ENCODE measurements at regions not wholly inside any gene's neighbourhood (a gene's known extent, or its start where the extent isn't known, plus 50 kb on each side); places are given as distances from the start of the nearest gene placed in this dataset.

- TF ChIP-seq CTCF (IDR thresholded peaks at IDR 0.05): no peak
- no peak for TF ChIP-seq POLR2A (IDR thresholded peaks at IDR 0.05)
These were observed 237.8 kb upstream of the GAS1 start for GRCh38 chr9:87184956-87185642.

Data from heart left ventricle (tissue), 13 donors.